ENCODE measurements at regions not wholly inside any gene's neighbourhood (a gene's known extent, or its start where the extent isn't known, plus 50 kb on each side); places are given as distances from the start of the nearest gene placed in this dataset.
"Not testable (repeated sequence)": the region's sequence is repeated elsewhere in the genome, so short reads cannot be mapped to it uniquely, and the experiment has no call there.

DNA sequence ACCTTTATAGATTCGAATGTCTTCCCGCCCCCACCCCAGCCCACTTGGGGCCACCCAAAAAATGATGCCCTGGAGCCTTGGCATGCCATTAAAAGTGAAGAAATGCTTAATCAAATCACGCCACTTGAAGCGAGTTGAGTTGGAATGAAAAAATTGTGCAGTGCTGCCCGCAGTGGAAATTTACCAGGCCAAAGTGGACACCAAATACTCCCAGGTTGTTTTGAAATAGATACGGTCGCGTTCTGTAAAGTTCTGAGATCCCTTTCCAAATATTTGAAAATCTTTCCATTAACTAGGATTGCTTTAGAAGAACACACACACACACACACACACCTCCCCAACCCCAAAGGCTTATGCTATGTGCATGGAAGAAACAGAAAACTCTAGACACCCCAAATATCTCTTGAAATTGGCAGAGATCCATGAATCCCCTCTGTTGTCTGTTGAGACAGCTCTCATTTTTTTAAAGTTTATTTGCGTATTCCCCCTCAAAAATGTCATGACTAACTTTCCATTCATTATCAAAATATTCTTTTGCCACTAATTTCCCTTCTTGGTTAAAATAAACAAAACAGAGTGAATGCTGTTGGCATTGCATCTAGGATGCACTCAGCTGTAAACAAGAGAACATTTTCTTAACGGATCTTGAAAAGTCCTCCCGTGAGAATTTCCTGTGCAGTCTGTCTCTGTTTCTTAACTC, 142.3 kb upstream of the KCNE2 start:
- no peaks in the 10 kb centered on the region for H3K9me3 ChIP-seq
- no peaks in the 10 kb centered on the region for H3K36me3 ChIP-seq
- no peak for DNase-seq (ENCODE audit: low spot score)
- H3K27me3 ChIP-seq: no peaks in the 10 kb centered on the region
- peaks cover 0 to 5% of the 10 kb centered on the region in 2 donors for H3K4me1 ChIP-seq
- TF ChIP-seq, protein P1, sequence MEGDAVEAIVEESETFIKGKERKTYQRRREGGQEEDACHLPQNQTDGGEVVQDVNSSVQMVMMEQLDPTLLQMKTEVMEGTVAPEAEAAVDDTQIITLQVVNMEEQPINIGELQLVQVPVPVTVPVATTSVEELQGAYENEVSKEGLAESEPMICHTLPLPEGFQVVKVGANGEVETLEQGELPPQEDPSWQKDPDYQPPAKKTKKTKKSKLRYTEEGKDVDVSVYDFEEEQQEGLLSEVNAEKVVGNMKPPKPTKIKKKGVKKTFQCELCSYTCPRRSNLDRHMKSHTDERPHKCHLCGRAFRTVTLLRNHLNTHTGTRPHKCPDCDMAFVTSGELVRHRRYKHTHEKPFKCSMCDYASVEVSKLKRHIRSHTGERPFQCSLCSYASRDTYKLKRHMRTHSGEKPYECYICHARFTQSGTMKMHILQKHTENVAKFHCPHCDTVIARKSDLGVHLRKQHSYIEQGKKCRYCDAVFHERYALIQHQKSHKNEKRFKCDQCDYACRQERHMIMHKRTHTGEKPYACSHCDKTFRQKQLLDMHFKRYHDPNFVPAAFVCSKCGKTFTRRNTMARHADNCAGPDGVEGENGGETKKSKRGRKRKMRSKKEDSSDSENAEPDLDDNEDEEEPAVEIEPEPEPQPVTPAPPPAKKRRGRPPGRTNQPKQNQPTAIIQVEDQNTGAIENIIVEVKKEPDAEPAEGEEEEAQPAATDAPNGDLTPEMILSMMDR (IDR thresholded peaks at IDR 0.05): no peak
- no peak overlapping the region for H3K27ac ChIP-seq
- H3K4me3 ChIP-seq: no peak overlapping the region

DNA sequence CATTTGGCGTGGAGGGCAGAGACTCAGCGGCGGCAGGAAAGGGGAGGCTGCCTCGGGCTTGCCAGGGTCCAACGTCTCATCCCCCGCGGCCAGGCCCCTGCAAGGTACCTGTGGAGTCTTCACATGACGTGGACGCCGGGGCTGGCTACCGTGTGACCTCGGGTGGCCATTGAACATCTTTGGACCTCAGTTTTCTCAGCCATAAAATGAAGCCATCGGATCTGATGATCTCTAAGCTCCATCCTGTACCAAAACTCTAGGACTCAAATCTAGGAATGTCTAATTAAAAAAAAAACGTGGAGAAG, 141.8 kb upstream of the KCNE2 start:
- peaks cover 0 to 1% of the 10 kb centered on the region in 2 donors for H3K4me1 ChIP-seq
- H3K9me3 ChIP-seq: no peaks in the 10 kb centered on the region
- H3K4me3 ChIP-seq: no peak overlapping the region
- no peaks in the 10 kb centered on the region for H3K36me3 ChIP-seq
- H3K27ac ChIP-seq: no peak overlapping the region
- DNase-seq (ENCODE audit: low spot score): no peak
- no peaks in the 10 kb centered on the region for H3K27me3 ChIP-seq
- TF ChIP-seq, protein P1 (IDR thresholded peaks at IDR 0.05): no peak

DNA sequence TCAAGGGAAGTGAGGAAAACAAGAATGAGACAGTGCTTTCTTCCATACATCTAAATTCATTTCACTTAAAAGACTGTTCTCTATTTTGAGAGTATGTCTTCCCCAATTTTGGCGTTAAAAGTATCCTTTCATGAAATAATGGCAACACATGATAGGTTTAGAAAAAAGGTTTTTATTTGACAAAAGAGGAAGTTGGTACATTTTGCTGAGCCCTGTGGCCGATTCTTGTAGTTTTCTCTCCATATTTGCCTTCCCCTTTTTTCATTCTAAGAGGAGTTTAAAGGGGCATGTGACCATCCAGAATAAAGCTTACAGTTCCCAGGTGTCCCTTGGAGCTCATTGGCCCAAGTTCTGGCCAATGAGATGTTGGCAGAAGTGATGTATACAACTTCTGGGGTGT, 140.4 kb upstream of the KCNE2 start:
- DNase-seq (ENCODE audit: low spot score): no peak
- H3K9me3 ChIP-seq: no peaks in the 10 kb centered on the region
- H3K36me3 ChIP-seq: no peaks in the 10 kb centered on the region
- no peak overlapping the region for H3K4me3 ChIP-seq
- TF ChIP-seq, protein P1 (IDR thresholded peaks at IDR 0.05): no peak
- no peak overlapping the region for H3K27ac ChIP-seq
- no peaks in the 10 kb centered on the region for H3K27me3 ChIP-seq
- H3K4me1 ChIP-seq: peaks cover 0 to 12% of the 10 kb centered on the region in 2 donors

DNA sequence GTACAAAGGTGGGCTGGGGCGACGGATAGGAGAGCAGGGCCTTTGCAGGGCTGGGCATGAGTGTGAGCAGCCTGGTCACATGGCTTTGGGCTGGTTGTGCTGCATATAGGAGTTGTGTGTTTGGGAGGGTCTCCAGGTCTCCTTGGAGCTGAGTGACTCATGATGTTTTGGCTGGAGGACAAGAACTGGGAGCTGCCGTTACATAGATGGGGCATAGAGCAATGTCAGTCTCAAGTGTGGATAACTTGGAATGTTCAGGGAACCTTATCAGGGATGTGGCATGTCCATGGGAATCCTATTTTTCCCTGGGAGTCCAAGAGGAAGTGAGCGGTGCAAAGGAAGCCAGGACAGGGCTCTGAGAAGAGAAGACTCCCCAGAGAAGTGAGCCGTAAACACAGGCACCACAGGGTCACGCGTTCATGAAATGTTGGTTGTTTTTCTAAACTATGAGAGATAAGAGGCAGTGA, 136.4 kb upstream of the KCNE2 start:
- TF ChIP-seq, protein P1 (IDR thresholded peaks at IDR 0.05): no peak

DNA sequence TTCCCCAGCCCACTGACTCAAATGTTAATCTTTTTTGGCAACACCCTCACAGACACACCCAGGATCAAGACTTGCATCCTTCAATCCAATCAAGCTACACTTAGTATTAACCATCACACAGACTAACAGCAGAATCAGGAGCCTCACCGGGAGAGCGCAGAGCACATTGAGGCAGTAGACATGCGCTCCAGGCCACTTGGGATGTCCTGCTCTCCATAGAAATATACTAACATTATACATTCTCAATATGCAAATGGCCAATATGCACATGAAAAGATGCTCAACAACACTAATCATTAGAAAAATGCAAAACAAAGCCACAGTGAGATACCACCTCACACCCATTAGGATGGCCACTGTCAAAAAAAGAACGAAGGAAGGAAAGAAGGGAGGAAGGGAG, 135.0 kb upstream of the KCNE2 start:
- H3K9me3 ChIP-seq: no peaks in the 10 kb centered on the region
- H3K4me1 ChIP-seq: peaks cover 0 to 12% of the 10 kb centered on the region in 2 donors
- H3K36me3 ChIP-seq: no peaks in the 10 kb centered on the region
- no peaks in the 10 kb centered on the region for H3K27me3 ChIP-seq
- H3K27ac ChIP-seq: no peak overlapping the region
- TF ChIP-seq, protein P1 (IDR thresholded peaks at IDR 0.05): no peak
- H3K4me3 ChIP-seq: no peak overlapping the region
- no peak for DNase-seq (ENCODE audit: low spot score)

More for the DNA sequence above, 136.4 kb upstream of the KCNE2 start:
- peaks cover 0 to 12% of the 10 kb centered on the region in 2 donors for H3K4me1 ChIP-seq
- H3K4me3 ChIP-seq: no peak overlapping the region
- no peaks in the 10 kb centered on the region for H3K9me3 ChIP-seq
- DNase-seq (ENCODE audit: low spot score): no peak
- no peak overlapping the region for H3K27ac ChIP-seq
- H3K27me3 ChIP-seq: no peaks in the 10 kb centered on the region
- no peaks in the 10 kb centered on the region for H3K36me3 ChIP-seq

DNA sequence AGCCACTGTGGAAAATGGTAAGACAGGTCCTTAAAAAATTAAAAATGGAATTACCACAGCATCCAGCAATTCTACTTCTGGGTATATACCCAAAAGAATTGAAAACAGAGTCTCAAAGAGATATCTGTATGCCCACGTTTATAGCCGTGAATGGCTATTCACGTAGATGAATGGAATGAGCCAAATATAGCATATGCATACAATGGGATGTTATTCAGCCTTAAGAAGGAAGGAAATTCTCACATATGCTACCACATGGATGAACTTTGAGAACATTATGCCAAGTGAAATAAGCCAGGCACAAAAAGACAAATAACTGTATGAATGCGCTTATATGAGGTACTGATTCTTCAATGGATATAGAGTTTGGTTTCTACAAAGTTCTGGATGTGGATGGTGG, 134.5 kb upstream of the KCNE2 start:
- TF ChIP-seq, protein P1 (IDR thresholded peaks at IDR 0.05): no peak

DNA sequence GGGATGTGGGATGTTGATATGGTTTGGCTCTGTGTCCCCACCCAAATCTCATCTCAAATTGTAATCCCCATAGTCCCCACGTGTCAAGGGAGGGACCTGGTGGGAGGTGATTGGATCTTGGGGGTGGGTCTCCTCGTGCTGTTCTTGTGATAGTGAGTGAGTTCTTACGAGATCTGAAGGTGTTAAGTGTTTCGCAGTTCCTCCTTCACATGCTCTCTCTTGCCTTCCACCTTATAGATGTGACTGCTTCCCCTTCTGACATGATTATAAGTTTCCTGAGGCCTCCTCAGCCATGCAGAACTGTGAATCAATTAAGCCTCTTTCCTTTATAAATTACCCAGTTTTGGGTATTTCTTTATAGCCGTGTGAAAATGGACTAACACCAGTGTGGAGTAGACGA, 130.1 kb upstream of the KCNE2 start:
- H3K27ac ChIP-seq; H3K4me3 ChIP-seq; H3K36me3 ChIP-seq; H3K9me3 ChIP-seq; H3K4me1 ChIP-seq; DNase-seq (ENCODE audit: low spot score); H3K27me3 ChIP-seq: not testable (repeated sequence)

More for the DNA sequence above, 134.5 kb upstream of the KCNE2 start:
- Histone ChIP-seq H3K4me1 (peaks cover 0 to 12% of the 10 kb centered on the region in 2 donors), H3K9me3 (no peaks in the 10 kb centered on the region), H3K36me3 (no peaks in the 10 kb centered on the region), H3K27me3 (no peaks in the 10 kb centered on the region), H3K27ac (no peak overlapping the region), H3K4me3 (no peak overlapping the region)
- no peak for DNase-seq (ENCODE audit: low spot score)
